Right atrium auricular region (tissue), 2 donors: ENCODE measurements at regions not wholly inside any gene's neighbourhood (a gene's known extent, or its start where the extent isn't known, plus 50 kb on each side); places are given as distances from the start of the nearest gene placed in this dataset.

Experiments used
- DNase-seq: peaks from one replicate; pipeline ENCODE4 v3.0.0-alpha.2; 2019; ENCODE audit warnings: low spot score
- H3K27ac ChIP-seq, 2 donors: fragments of 200-600 bp; sonication (generic); 1 replicate in 1 of 2; 2 replicates in 1 of 2; pipeline ENCODE4 v1.5.1; 2016 to 2019
- H3K27me3 ChIP-seq, 2 donors: fragments of 200-600 bp; sonication (generic); one replicate each; pipeline versions ENCODE4 v1.5.1 to v1.6.0; 2017 to 2019
- H3K36me3 ChIP-seq: fragments of 200-600 bp; sonication (generic); one replicate; pipeline ENCODE4 v1.5.1; 2016
- H3K4me1 ChIP-seq, 2 donors: fragments of 200-600 bp; sonication (generic); one replicate each; pipeline versions ENCODE4 v1.5.1 to v1.6.0; 2017 to 2019
- H3K4me3 ChIP-seq, 2 donors: fragments of 200-600 bp; sonication (generic); 1 replicate in 1 of 2; 2 replicates in 1 of 2; pipeline ENCODE4 v1.5.1; 2017 to 2019; ENCODE audit warnings: mild to moderate bottlenecking in 1 of 2, moderate library complexity in 1 of 2
- H3K9me3 ChIP-seq, 2 donors: fragments of 200-600 bp; sonication (generic); one replicate each; pipeline ENCODE4 v1.5.1; 2019
- CTCF ChIP-seq, 2 donors: fragments of 200-600 bp; sonication (generic); IDR thresholded peaks; one replicate each; pipeline ENCODE4 v1.5.1; 2019; ENCODE audit warnings: antibody characterized with exemption in 2 of 2

GRCh38 chr7:126026421-126027088 lies 1096.9 kb upstream of the POT1 start:
- Histone ChIP-seq H3K27ac (no peak overlapping the region), H3K27me3 (no peaks in the 10 kb centered on the region), H3K4me1 (no peaks in the 10 kb centered on the region), H3K4me3 (no peak overlapping the region), H3K36me3 (no peaks in the 10 kb centered on the region), H3K9me3 (no peaks in the 10 kb centered on the region)
- TF ChIP-seq CTCF (IDR thresholded peaks at IDR 0.05): no peak
- no peak for DNase-seq

GRCh38 chr7:126022452-126022851 lies 1092.8 kb upstream of the POT1 start:
- no peak overlapping the region for H3K4me3 ChIP-seq
- no peaks in the 10 kb centered on the region for H3K4me1 ChIP-seq
- no peaks in the 10 kb centered on the region for H3K9me3 ChIP-seq
- H3K36me3 ChIP-seq: no peaks in the 10 kb centered on the region
- H3K27ac ChIP-seq: no peak overlapping the region
- no peak for DNase-seq
- no peaks in the 10 kb centered on the region for H3K27me3 ChIP-seq
- TF ChIP-seq CTCF (IDR thresholded peaks at IDR 0.05): no peak

- no peaks in the 10 kb centered on the region for H3K27me3 ChIP-seq
- no peak overlapping the region for H3K4me3 ChIP-seq
- DNase-seq: no peak
- no peak overlapping the region for H3K27ac ChIP-seq
- H3K4me1 ChIP-seq: no peaks in the 10 kb centered on the region
- H3K9me3 ChIP-seq: no peaks in the 10 kb centered on the region
- no peak for TF ChIP-seq CTCF (IDR thresholded peaks at IDR 0.05)
- no peaks in the 10 kb centered on the region for H3K36me3 ChIP-seq
These were observed 1087.1 kb upstream of the POT1 start for GRCh38 chr7:126016722-126017121.

GRCh38 chr7:126005064-126005463 lies 1075.4 kb upstream of the POT1 start:
- Histone ChIP-seq H3K4me1 (no peaks in the 10 kb centered on the region), H3K27me3 (no peaks in the 10 kb centered on the region), H3K9me3 (no peaks in the 10 kb centered on the region), H3K36me3 (no peaks in the 10 kb centered on the region), H3K4me3 (no peak overlapping the region), H3K27ac (no peak overlapping the region)
- TF ChIP-seq CTCF (IDR thresholded peaks at IDR 0.05): no peak
- DNase-seq: no peak

GRCh38 chr7:126001349-126001748 lies 1071.7 kb upstream of the POT1 start:
- Histone ChIP-seq H3K27me3 (no peaks in the 10 kb centered on the region), H3K27ac (no peak overlapping the region), H3K9me3 (no peaks in the 10 kb centered on the region), H3K4me3 (no peak overlapping the region), H3K4me1 (no peaks in the 10 kb centered on the region), H3K36me3 (no peaks in the 10 kb centered on the region)
- DNase-seq: no peak
- TF ChIP-seq CTCF (IDR thresholded peaks at IDR 0.05): no peak

GRCh38 chr7:125984795-125985194 lies 1055.2 kb upstream of the POT1 start:
- no peaks in the 10 kb centered on the region for H3K9me3 ChIP-seq
- no peak overlapping the region for H3K27ac ChIP-seq
- H3K27me3 ChIP-seq: no peaks in the 10 kb centered on the region
- no peak for TF ChIP-seq CTCF (IDR thresholded peaks at IDR 0.05)
- no peaks in the 10 kb centered on the region for H3K4me1 ChIP-seq
- H3K36me3 ChIP-seq: no peaks in the 10 kb centered on the region
- H3K4me3 ChIP-seq: no peak overlapping the region
- no peak for DNase-seq
